HG03095 (cell line): ENCODE measurements at regions not wholly inside any gene's neighbourhood (a gene's known extent, or its start where the extent isn't known, plus 50 kb on each side); places are given as distances from the start of the nearest gene placed in this dataset.
"Not testable (repeated sequence)": the region's sequence is repeated elsewhere in the genome, so short reads cannot be mapped to it uniquely, and the experiment has no call there.

ENCODE experiments used
- ATAC-seq: cut with Tn5 transposase; IDR thresholded peaks from one replicate; pipeline ENCODE4 v1.9.1; 2021; ENCODE audit warnings: moderate library complexity; ENCODE audit not compliant: unreplicated experiment

DNA sequence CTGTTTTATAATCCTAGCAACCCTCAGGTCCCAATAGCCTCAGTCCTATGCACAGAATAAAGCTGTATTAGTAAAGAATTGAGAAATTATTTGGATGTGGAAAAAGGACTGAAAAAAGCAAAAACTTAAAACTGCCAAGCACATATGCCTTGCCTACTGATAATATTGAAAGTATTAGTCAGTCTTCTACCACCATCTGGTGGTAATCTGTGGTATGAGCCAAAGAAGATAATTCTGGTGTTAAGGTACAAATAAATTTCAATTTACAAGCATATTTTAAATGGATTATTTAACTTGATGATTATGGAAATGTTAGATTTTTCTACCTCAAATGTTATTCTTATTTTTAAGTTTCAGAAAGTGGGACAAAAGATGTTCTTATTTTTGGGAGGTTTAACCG lies 460.3 kb upstream of the KLHL1 start:
- ATAC-seq = peak; percentile 70

DNA sequence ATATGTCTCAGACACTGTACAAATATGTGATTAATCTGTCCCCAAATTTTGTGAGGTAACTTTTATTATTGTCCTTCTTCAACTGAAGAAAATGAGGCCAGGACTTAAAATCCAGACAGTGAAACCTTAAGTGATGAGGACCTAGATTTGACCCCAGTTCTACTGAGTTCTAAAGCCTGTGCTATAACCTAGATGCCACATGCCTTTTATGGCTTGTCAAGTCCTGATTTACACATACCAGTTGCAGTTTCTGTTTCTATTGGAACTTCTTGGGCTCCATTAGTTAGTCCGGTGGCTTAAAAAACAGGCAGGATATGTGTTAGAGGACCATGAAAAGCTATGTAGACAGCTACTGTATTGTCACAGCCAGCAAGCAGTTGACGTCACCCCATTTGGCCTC lies 436.5 kb upstream of the KLHL1 start:
- ATAC-seq = no peak

DNA sequence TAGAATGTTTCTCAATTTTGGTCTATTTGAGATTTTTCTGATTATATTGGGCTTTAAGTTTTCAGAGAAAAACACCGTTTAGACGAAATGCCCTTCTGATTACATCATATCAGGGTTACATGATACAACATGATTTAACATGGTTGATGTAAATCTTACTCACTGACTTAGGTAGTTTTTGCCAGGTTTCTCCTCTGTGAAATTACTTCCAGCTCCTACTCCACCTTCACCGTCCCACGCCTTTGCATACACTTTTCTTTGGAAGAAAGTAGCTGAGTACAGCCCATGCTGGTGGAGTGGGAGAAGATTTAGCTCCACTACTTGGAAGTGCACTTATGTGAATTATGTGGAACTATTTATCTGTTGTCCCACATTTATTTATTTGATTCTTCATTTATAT lies 433.2 kb upstream of the KLHL1 start:
- ATAC-seq = no peak

DNA sequence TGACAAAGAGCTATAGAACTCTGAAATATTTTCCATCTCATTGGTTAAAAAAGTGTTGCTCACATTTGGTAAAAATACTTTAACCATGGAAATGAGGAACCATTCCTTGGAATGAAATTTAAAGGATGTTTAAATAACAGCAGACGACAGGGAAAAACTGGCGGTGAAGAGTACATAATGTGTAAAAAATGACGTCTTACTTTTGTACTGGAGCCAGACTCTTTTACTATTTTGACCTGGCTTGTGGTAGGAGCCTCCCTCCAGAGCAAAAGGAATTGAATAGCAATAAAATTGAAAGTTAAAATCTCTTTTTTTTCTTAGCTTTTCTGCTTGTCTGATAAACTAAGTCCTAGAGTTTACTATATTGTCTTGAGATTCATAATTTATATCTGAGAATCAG lies 426.2 kb upstream of the KLHL1 start:
- no peak for ATAC-seq

DNA sequence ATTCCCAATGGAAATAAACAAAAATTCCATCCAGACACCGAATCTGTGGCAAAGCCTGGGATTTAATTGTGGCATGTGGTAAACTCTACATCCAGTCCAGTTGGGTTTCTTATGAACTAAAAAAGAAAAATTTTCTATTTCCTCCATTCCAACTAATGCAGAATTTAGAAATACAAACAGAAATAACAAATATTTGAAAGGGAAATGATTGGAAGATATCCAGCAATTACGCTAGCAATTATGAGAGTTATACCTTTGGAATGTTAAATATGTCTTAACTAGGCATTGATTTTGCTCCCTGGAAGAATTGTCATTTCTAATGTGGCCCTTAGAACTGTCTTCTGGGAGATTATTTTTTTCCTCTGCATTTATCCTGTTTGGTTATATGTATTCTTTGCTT lies 421.4 kb upstream of the KLHL1 start:
- no peak for ATAC-seq

DNA sequence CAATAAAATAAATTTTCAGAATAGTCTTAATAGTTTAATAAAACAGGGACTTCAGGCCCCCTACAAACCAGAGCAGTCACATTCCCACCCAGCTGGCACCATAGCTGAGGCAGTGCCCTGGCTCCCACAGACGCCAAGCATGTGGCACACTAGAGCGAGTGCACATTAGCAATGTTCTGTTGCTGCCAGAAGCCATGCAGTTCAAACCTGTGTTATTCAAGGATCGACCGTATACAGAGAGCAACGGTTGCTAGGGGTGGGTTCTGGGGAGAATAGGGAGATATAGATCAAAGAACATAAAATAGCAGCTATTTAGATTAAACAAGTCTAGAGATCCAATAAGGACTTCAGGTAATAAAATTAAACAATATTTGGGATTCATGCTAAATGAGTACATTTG lies 419.3 kb upstream of the KLHL1 start:
- no peak for ATAC-seq

DNA sequence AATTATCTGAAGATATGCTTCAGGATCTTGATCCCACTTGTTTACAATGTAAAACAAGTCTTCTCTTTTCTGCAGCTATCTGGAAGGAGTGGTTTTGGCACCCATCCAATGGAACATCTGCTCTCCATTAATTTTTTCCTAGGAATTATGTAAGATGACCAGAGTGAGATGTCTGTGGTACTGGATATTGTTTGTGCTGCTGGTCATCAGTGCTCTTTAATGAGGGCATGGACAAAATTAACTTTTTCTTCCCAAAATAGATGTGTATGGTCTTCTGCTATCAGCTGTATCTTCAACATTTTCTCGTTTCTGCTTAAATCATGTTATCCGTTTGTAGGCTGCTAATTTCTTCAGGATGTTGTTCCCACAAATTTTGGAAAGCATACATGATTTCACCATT lies 415.4 kb upstream of the KLHL1 start:
- no peak for ATAC-seq

DNA sequence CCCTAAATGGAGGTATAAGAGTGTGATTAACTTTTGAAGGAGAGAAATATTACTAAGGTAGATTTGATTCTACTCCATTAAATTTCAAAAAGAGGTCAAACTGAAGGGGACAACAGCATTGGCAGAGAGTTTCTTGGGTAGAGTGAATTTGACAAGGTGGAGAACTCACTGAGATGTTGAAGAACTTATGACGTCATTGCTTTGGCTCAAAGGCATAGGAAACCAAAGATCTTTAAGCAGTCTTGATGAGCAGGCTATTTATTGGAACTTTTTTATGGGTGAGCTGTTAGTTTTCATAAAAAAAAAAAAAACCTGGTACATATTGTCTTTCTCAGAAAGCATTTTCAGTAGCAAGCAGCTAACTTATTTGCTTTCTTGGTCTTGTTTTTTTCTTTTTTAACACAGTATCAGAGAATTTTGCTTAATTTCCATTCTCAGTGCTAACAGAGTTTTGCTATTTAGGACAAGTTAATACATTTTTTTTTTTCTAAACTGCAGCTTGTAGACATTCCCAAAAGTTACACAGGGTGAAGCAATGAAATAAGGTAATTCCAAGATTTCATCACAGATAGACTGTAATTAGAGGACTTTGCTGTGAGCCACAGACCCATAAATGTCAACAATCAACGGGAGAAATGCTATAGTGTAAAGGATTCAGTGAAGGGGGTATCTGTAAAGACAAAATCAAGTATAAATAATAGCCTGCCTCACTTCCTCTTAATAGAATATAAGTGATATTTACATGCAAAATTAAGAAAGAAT lies 412.2 kb upstream of the KLHL1 start:
- no peak for ATAC-seq

DNA sequence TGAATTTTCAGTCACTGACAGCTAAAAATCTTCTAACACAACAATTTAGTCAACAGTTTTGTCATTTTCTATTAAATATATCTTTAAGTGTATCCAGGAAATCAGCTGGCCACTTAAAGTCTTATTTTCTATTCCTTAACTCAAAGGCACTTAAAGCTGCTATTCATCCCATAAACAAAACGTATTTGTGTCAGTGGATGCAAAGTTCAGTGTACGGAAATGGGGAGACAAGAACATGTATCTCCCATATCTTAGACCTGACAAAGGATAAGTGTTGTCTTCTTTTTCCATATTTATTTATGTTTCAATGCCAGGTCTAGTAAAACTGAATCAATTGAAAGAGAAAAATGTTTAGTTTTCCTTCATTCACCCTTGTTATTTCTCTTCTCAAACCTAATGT lies 409.8 kb upstream of the KLHL1 start:
- ATAC-seq = no peak

DNA sequence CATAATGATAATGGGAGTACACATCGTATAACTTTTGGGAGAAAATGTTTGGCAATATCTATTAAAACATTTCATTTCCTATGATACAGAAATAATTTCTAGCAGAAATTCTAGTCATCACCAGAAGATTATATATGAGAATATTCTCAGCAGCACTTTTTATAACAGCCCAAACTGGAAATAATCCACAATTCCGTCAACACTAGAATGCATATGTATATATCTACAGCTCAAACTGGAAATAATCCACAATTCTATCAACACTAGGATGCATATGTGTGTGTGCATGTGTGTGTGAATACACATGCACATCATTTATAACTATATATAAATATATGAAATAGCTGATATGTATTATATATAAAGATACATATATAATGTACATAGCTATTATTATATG lies 408.0 kb upstream of the KLHL1 start:
- no peak for ATAC-seq

DNA sequence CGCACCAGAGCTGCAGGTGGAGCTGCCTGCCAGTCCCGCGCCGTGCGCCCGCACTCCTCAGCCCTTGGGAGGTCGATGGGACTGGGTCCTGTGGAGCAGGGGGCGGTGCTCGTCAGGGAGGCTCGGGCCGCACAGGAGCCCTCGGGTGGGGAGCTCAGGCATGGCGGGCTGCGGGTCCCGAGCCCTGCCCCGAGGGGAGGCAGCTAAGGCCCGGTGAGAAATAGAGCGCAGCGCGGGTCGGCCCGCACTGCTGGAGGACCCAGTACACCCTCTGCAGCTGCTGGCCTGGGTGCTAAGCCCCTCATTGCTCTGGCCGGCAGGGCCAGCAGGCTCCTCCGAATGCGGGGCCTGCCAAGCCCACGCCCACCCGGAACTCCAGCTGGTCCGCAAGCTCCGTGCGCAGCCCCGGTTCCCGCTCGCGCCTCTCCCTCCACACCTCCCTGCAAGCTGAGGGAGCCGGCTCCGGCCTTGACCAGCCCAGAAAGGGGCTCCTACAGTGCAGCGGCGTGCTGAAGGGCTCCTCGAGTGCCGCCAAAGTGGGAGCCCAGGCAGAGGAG lies 403.7 kb upstream of the KLHL1 start:
- ATAC-seq = not testable (repeated sequence)

DNA sequence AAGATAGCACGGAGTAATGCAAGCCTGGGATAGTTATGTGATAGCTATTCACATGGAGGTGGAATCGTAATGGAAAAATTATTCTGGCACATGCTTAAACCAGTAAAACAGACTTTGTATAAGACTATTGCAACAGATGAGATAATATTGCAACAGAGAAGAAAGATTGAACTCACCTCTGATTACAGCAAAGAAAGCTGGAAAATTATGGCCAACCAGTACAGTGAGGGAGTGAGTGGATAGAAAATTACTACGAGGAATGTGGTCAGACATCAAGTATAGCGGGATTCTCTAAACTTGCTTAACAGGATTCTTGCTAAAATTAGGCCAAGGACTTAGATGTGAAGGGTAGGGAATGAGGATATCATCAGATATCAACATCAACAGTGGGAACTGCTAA lies 397.6 kb upstream of the KLHL1 start:
- no peak for ATAC-seq

DNA sequence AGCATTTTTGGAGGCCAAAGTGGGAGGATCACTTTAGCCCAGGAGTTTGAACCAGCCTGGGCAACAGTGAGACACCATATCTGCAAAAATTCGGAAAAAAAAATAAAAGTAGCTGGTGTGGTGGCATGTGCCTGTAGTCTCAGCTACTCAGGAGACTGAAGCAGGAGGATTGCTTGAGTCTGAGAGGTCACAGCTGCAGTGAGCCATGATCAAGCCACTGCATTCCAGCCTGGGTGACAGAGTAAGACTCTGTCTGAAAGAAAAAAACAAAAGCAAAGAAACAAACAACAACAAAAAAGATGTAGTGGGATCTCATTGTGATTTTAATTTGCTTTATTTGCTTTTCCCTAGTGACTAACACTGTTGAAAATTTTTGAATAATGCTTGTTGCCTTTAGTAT lies 394.7 kb upstream of the KLHL1 start:
- ATAC-seq = no peak

DNA sequence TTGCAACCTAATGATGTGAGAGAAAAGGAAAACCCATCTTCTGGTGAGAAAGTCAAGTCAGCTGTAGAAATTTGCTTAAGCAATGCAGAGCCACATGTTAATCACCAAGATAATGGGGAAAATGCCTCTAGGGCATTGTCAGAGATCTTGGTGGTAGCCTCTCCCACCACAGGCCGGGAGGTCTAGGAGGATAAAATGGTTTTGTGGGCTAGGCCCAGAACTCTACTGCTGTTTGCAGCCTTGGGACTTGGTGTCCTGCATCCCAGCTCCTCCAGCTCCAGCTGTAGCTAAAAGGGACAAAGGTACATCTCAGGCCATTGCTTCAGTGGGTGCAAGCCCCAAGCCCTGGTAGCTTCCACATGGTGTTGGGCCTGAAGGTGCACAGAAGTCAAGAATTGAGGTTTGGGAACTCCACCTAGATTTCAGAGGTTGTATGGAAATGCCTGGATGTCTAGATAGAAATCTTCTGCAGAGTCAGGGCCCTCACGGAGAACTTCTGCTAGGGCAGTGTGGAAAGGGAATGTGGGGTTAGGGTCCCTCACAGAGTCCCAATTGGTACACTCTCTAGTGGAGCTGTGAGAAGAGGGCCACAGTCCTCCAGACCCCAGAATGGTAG lies 382.2 kb upstream of the KLHL1 start:
- ATAC-seq = no peak

DNA sequence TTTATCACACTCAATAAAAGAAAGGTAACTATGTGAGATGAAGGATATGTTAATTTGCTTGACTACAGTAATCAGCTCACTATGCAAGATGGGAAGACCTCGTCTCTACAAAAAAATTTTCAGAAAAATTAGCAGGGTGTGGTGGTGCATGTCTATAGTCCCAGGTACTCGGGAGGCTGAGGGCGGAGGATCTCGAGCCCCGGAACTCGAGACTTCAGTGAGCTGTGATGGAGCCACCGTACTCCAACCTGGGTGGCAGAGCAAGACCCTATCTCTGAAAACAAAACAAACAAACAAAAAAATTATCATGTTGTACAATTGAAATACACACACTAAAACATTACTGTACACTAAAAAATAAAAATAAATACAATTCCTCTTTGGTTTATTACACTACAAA lies 376.7 kb upstream of the KLHL1 start:
- ATAC-seq = no peak

DNA sequence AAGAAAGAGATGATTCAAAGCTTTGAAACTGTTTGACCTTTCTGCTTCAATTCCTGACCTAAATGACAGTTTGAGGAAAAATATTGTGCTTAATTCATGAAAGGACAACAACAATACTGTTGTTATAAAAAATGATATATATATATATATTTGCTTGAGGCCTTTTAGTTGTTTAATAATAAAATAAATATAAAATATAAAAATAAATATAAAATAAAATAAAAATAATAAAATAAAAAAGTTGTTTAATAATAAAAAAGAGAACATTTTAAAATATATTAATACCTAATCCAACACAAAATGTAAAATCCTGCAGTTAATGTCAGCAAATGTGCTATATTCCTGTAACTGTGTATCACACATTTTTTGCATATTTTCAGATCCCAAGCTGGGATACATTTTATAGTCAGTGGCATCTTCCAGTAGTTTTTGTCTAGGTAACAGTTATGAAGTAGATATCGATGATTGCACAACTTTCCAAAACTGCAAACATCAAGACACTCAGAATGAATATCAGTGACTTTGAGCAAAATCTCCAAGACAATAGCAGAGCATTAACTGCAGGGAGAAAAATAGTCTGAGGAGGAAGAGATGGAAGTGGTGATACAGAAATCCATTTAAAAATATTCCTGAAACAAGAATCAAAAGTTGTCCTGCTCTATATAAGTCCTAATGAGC lies 375.5 kb upstream of the KLHL1 start:
- no peak for ATAC-seq

DNA sequence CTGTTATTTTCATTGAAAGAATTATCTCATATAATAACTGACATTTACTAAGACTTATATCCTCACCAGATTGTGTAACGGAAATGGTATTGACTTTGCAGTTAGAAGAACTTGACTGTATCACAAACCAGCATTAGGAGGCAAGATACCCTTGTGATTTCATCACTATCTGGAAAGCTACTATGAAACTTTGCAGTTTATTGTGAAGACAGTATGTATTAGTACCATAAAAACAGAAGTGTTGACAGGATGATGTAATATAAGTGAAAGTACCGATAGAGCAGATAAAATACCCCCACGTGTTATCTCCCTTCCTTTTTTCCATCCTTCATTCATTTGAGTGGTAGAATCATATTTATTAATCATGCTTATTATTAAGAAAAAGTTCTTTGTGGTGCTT lies 365.7 kb upstream of the KLHL1 start:
- no peak for ATAC-seq

DNA sequence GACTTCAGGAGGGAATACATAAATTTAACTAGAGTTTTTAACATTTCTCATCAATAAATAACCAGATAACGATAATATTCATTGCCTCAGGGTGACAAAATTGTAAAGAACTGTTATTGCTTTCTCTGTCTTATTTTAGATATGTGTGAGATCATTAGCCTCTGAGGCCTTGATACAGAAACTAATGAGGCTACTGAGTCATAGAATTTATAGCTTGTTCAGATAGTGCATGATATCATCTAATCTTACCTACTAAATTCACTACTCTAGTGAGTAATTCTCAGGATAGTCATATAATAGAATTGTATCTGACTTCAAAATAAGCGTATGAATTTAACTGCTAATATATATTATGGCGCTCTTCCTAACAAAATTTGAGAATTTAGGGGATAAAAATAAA lies 360.8 kb upstream of the KLHL1 start:
- ATAC-seq = no peak

DNA sequence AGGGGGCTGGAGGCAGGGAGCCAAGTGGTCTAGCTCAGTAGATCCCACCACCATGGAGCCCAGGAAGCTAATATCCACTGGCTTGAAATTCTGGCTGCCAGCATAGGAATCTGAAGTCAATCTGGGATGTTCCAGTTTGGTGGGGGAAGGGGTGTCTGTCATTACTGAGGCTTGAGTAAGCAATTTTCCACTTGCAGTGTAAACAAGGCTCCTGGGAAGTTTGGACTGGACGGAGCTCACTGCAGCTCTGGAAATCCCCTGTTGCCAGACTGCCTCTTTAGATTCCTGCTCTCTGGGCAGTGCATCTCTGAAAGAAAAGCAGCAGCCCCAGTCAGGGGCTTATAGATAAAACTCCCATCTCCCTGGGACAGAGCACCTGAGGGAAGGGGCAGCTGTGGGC lies 349.2 kb upstream of the KLHL1 start:
- no peak for ATAC-seq

DNA sequence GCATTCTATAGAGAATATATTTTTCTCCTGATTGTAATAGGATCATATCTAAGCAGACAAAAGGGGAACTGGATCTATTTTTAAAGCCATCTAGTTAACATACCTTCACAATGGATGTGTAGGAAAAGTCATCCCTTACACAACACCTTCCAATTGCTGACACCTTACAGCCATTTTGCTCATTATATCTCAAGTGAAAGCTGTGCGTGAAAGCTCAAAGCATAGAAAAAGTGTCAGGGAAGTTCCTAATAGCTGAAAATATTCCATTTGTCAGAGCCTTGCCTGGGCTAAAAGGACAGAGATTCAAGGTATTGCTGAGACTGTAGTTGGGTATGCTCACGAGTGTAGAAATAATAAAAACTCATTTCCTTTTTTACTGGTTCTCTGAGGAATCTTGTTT lies 340.6 kb upstream of the KLHL1 start:
- ATAC-seq = no peak

DNA sequence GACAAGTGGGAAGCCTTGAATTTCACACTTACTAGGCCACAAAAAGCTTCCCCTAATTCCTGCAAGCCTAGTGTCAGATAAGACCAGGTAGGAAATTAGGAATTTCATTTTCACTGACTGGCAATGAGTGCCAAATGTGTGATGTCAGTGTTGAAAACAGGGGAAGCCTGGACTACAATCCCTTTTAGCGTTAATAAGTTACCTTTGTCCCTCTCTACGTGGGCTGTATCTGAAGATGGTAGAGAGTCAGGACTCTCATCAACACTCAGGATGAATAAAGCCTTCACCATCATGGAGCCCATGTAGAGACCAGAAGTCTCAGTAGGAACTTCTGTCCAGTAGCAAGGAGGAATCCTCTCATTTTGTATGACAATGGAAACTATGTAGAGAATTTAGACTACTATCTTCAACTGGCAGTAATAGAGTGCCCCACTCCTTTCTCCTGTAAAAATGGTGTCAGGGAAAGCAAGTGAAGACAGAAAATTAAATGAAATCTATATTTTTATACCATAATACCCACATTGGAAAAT lies 324.1 kb upstream of the KLHL1 start:
- ATAC-seq = no peak

DNA sequence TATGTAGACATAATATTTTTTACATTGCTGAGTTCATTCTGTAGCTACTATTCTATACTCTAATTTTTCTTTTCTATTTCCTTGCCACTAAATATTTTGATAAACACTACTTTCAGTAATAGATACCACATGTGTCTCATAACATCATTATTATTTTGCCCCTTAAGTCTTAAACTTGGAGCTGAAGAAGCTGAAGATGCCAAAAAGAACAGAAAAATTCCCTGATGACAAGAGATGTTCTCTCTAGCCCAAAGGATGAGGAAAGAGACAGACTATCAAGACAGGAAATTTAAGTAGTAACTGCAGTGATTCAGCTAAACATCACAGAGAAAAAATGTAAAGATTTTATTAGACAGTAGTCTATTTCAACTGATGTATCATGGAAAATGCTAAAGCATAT lies 322.0 kb upstream of the KLHL1 start:
- ATAC-seq = no peak
